ENCODE measurements at regions not wholly inside any gene's neighbourhood (a gene's known extent, or its start where the extent isn't known, plus 50 kb on each side); places are given as distances from the start of the nearest gene placed in this dataset.

DNA sequence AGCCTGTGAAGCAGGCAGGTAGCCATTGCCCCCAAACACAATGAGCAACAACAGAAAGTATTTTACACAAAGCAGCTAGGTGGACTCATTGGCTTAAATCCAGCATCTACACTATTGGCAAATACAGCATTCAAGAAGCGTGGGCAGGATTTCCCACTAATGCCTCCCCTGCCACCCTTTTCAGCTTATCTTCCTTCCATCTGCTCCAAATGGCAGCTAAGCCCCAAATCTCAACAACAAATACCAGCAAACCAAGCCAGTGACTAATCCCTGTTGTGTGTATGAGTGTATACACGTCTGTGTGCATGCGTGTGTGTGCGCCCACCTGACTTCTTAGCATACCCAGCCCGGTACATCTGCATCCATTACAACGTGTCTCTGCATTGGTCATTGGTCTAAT is 151.2 kb upstream of the WWC1 start:
- TF ChIP-seq, protein P1, sequence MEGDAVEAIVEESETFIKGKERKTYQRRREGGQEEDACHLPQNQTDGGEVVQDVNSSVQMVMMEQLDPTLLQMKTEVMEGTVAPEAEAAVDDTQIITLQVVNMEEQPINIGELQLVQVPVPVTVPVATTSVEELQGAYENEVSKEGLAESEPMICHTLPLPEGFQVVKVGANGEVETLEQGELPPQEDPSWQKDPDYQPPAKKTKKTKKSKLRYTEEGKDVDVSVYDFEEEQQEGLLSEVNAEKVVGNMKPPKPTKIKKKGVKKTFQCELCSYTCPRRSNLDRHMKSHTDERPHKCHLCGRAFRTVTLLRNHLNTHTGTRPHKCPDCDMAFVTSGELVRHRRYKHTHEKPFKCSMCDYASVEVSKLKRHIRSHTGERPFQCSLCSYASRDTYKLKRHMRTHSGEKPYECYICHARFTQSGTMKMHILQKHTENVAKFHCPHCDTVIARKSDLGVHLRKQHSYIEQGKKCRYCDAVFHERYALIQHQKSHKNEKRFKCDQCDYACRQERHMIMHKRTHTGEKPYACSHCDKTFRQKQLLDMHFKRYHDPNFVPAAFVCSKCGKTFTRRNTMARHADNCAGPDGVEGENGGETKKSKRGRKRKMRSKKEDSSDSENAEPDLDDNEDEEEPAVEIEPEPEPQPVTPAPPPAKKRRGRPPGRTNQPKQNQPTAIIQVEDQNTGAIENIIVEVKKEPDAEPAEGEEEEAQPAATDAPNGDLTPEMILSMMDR (IDR thresholded peaks at IDR 0.05) = no peak
- TF ChIP-seq POLR2A (IDR thresholded peaks at IDR 0.05) = no peak
